22Rv1 (cell line): ENCODE measurements at regions not wholly inside any gene's neighbourhood (a gene's known extent, or its start where the extent isn't known, plus 50 kb on each side); places are given as distances from the start of the nearest gene placed in this dataset.

ENCODE experiments used
- CTCF ChIP-seq: fragments of 450-650 bp; IDR thresholded peaks from 2 replicates; pipeline ENCODE4 v1.5.1; 2017; ENCODE audit warnings: mild to moderate bottlenecking
- ZFX ChIP-seq: fragments of 450-650 bp; IDR thresholded peaks from 2 replicates; pipeline ENCODE4 v1.6.1; 2017; ENCODE audit warnings: antibody characterized with exemption, borderline replicate concordance

GRCh38 chr3:176848431-176849214 is 348.7 kb downstream of the TBL1XR1 start:
- TF ChIP-seq ZFX: no peak
- TF ChIP-seq CTCF: no peak
